PC-3 (cell line): ENCODE measurements at regions not wholly inside any gene's neighbourhood (a gene's known extent, or its start where the extent isn't known, plus 50 kb on each side); places are given as distances from the start of the nearest gene placed in this dataset.

Source experiments
- ATAC-seq: fragments of 200-7000 bp; cut with Tn5 transposase; 2 replicates; pipeline ENCODE4 v1.9.1; 2020; ENCODE audit warnings: mild to moderate bottlenecking, moderate library complexity
- BruUV-seq: library from RNA; stranded (reverse); fragments of 400-500 nt; replicated peaks from 2 replicates; lab custom pipeline; 2021; lab: Mats Ljungman, UMichigan
- CTCF ChIA-PET: fragments of 300-600 bp; sonication (Branson Sonifier 250); formaldehyde crosslinking; loops from one replicate; lab custom pipeline; 2022; ENCODE audit warnings: antibody characterized with exemption; lab: Charles Lee
- POLR2A ChIA-PET: fragments of 300-600 bp; sonication (Branson Sonifier 250); formaldehyde crosslinking; loops from one replicate; lab custom pipeline; 2022; ENCODE audit warnings: antibody characterized with exemption; ENCODE audit not compliant: unreplicated experiment; lab: Charles Lee
- DNase-seq: peaks from one replicate; pipeline ENCODE4 v3.0.0-alpha.2; 2015
- H2AFZ ChIP-seq: fragments of 300-600 bp; sonication (generic); 2 replicates; pipeline ENCODE4 v1.6.0; 2016; ENCODE audit warnings: antibody characterized with exemption, low read length
- H3F3A ChIP-seq: fragments of 300-600 bp; sonication (generic); one replicate; pipeline ENCODE4 v1.6.0; 2017; ENCODE audit warnings: antibody characterized with exemption, low read length, control low read depth, mild to moderate bottlenecking; ENCODE audit not compliant: unreplicated experiment
- H3K27ac ChIP-seq: fragments of 300-600 bp; sonication (generic); 2 replicates; pipeline ENCODE4 v1.5.1; 2016; ENCODE audit warnings: mild to moderate bottlenecking, low read length
- H3K27me3 ChIP-seq: fragments of 300-600 bp; sonication (generic); 2 replicates; pipeline ENCODE4 v1.6.1; 2016; ENCODE audit warnings: low read length, mixed read lengths
- H3K36me3 ChIP-seq: fragments of 300-600 bp; sonication (generic); 2 replicates; pipeline ENCODE4 v1.6.1; 2016; ENCODE audit warnings: low read depth, mixed run types, low read length, mixed read lengths
- H3K4me1 ChIP-seq: fragments of 300-600 bp; sonication (generic); 2 replicates; pipeline ENCODE4 v1.5.1; 2016; ENCODE audit warnings: low read length; ENCODE audit not compliant: insufficient read depth
- H3K4me2 ChIP-seq: fragments of 300-600 bp; sonication (generic); 2 replicates; pipeline ENCODE4 v1.6.0; 2016; ENCODE audit warnings: low read length
- H3K4me3 ChIP-seq: fragments of 300-600 bp; sonication (generic); 2 replicates; pipeline ENCODE4 v1.5.1; 2016; ENCODE audit warnings: mild to moderate bottlenecking, low read length, mixed read lengths
- H3K79me2 ChIP-seq: fragments of 300-600 bp; sonication (generic); 2 replicates; pipeline ENCODE4 v1.6.1; 2017; ENCODE audit warnings: low read length, mixed read lengths
- H3K9ac ChIP-seq: fragments of 300-600 bp; sonication (generic); 2 replicates; pipeline ENCODE4 v1.6.0; 2016; ENCODE audit warnings: mild to moderate bottlenecking, low read length
- H3K9me2 ChIP-seq: fragments of 300-600 bp; sonication (generic); replicated peaks from 2 replicates; pipeline ENCODE4 v1.6.1; 2016; ENCODE audit warnings: mixed run types, low read length, mixed read lengths
- H3K9me3 ChIP-seq: fragments of 300-600 bp; sonication (generic); 2 replicates; pipeline ENCODE4 v1.6.1; 2016; ENCODE audit warnings: low read length, mixed read lengths
- H4K20me1 ChIP-seq: fragments of 300-600 bp; sonication (generic); 2 replicates; pipeline ENCODE4 v1.6.1; 2016; ENCODE audit warnings: low read length, mixed read lengths
- CTCF ChIP-seq: fragments of 300-600 bp; sonication (generic); conservative IDR thresholded peaks from 2 replicates; pipeline ENCODE4 v1.5.1; 2017; ENCODE audit warnings: antibody characterized with exemption, low read depth, mild to moderate bottlenecking, low read length
- EZH2 ChIP-seq: fragments of 300-600 bp; sonication (generic); IDR thresholded peaks from one replicate; pipeline ENCODE4 v1.6.1; 2017; ENCODE audit warnings: antibody characterized with exemption, mild to moderate bottlenecking, low read length; ENCODE audit not compliant: unreplicated experiment
- EZH2phosphoT487 ChIP-seq: fragments of 300-600 bp; sonication (generic); IDR thresholded peaks from 2 replicates; pipeline ENCODE4 v1.6.1; 2018; ENCODE audit warnings: mild to moderate bottlenecking, antibody characterized with exemption, low read length, borderline replicate concordance
- intact Hi-C: fragments of 100-400 bp; cut with micrococcal nuclease; formaldehyde crosslinking; loops from 2 replicates; pipeline ENCODE4 v1.9.0; 2023

- ChIA-PET POLR2A (no interaction called here), CTCF (no interaction called here)
- Histone ChIP-seq H3F3A (no peaks in the 10 kb centered on the region), H3K4me3 (no peak overlapping the region), H3K79me2 (no peaks in the 10 kb centered on the region), H3K9me3 (no peaks in the 10 kb centered on the region), H3K4me1 (0 out of 2 replicates have a peak, but pooled peaks cover 3% of the 10 kb centered on the region), H3K4me2 (no peak overlapping the region), H3K36me3 (no peaks in the 10 kb centered on the region), H3K9me2 (no peaks in the 10 kb centered on the region), H3K27me3 (no peaks in the 10 kb centered on the region), H3K9ac (no peak overlapping the region), H4K20me1 (no peaks in the 10 kb centered on the region), H2AFZ (no peak overlapping the region), H3K27ac (no peak overlapping the region)
- BruUV-seq = no TSS peak
- TF ChIP-seq CTCF = no peak
- TF ChIP-seq EZH2 = no peak
- no peak for TF ChIP-seq EZH2phosphoT487
- intact Hi-C loops = no loop called here
- ATAC-seq = no peak
- DNase-seq = no peak
Observed at GRCh38 chr11:19458231-19458630, 217.5 kb upstream of the E2F8 start.

- TF ChIP-seq EZH2 (no peak), CTCF (no peak), EZH2phosphoT487 (no peak)
- intact Hi-C loops = no loop called here
- BruUV-seq = no TSS peak
- POLR2A ChIA-PET = no interaction called here
- Histone ChIP-seq H3K9me2 (no peaks in the 10 kb centered on the region), H3K9ac (no peak overlapping the region), H3K9me3 (no peaks in the 10 kb centered on the region), H4K20me1 (no peaks in the 10 kb centered on the region), H3K79me2 (no peaks in the 10 kb centered on the region), H3K27me3 (no peaks in the 10 kb centered on the region), H3K4me2 (no peak overlapping the region), H2AFZ (no peak overlapping the region), H3K27ac (no peak overlapping the region), H3K4me1 (0 out of 2 replicates have a peak, but pooled peaks cover 3% of the 10 kb centered on the region), H3K36me3 (no peaks in the 10 kb centered on the region), H3K4me3 (no peak overlapping the region), H3F3A (no peaks in the 10 kb centered on the region)
- DNase-seq (no peak), ATAC-seq (no peak)
- CTCF ChIA-PET = no interaction called here
Observed at GRCh38 chr11:19455731-19456130, 215.0 kb upstream of the E2F8 start.

- no peak overlapping the region for H3K4me3 ChIP-seq
- intact Hi-C loops = no loop called here
- peak; percentile 61 for DNase-seq
- ChIA-PET POLR2A (no interaction called here), CTCF (no interaction called here)
- peak; percentile 15; the same call in 1 of the 2 replicates for ATAC-seq
- H3K9me2 ChIP-seq = no peaks in the 10 kb centered on the region
- H3K4me1 ChIP-seq = 0 out of 2 replicates have a peak, but pooled peaks cover 3% of the 10 kb centered on the region
- H4K20me1 ChIP-seq = no peaks in the 10 kb centered on the region
- no TSS peak for BruUV-seq
- no peaks in the 10 kb centered on the region for H3K9me3 ChIP-seq
- TF ChIP-seq EZH2phosphoT487 (no peak), CTCF (no peak), EZH2 (no peak)
- H3K79me2 ChIP-seq = no peaks in the 10 kb centered on the region
- no peaks in the 10 kb centered on the region for H3F3A ChIP-seq
- H3K27ac ChIP-seq = no peak overlapping the region
- no peak overlapping the region for H3K4me2 ChIP-seq
- H2AFZ ChIP-seq = no peak overlapping the region
- no peak overlapping the region for H3K9ac ChIP-seq
- no peaks in the 10 kb centered on the region for H3K27me3 ChIP-seq
- H3K36me3 ChIP-seq = no peaks in the 10 kb centered on the region
Observed at GRCh38 chr11:19453651-19454257, 213.0 kb upstream of the E2F8 start.
